A549 (cell line): ENCODE measurements at regions not wholly inside any gene's neighbourhood (a gene's known extent, or its start where the extent isn't known, plus 50 kb on each side); places are given as distances from the start of the nearest gene placed in this dataset.

Source experiments
- ATOH8 ChIP-seq: fragments of 250-450 bp; sonication (Bioruptor Pico); IDR thresholded peaks from 2 replicates; pipeline ENCODE4 v1.5.0; 2020; ENCODE audit warnings: low read depth, mild to moderate bottlenecking, moderate library complexity
- CBX8 ChIP-seq: fragments of 200-600 bp; sonication (generic); IDR thresholded peaks from 2 replicates; pipeline ENCODE4 v1.6.1; 2016
- CTCF ChIP-seq: fragments of >200 bp; sonication (Bioruptor Twin); formaldehyde crosslinking; IDR thresholded peaks from 3 replicates; pipeline ENCODE4 v1.5.1; 2016
- ESRRA ChIP-seq: fragments of 150-350 bp; IDR thresholded peaks from 2 replicates; pipeline ENCODE4 v1.6.1; 2014; ENCODE audit warnings: mild to moderate bottlenecking, low read length, borderline replicate concordance
- MAFK ChIP-seq: fragments of 450-650 bp; IDR thresholded peaks from 2 replicates; pipeline ENCODE4 v1.6.1; 2014; ENCODE audit not compliant: partially characterized antibody
- MAZ ChIP-seq: fragments of 150-350 bp; IDR thresholded peaks from 2 replicates; pipeline ENCODE4 v1.6.1; 2014; ENCODE audit warnings: antibody characterized with exemption, low read depth, low read length, borderline replicate concordance
- PBX3 ChIP-seq: IDR thresholded peaks from 2 replicates; pipeline ENCODE4 v1.6.1; 2012
- POLR2A ChIP-seq: IDR thresholded peaks from 2 replicates; pipeline ENCODE4 v1.6.1; 2012; ENCODE audit warnings: mild to moderate bottlenecking, low read length
- RAD21 ChIP-seq, 2 experiments: fragments of >200 bp in 1 of 2; sonication (Bioruptor Twin) in 1 of 2; formaldehyde crosslinking in 1 of 2; IDR thresholded peaks in 1 of 2; conservative IDR thresholded peaks in 1 of 2; 2 replicates in 1 of 2; 3 replicates in 1 of 2; pipeline ENCODE4 v1.6.1; 2012 to 2018; ENCODE audit warnings: inconsistent platforms in 1 of 2
- RCOR1 ChIP-seq: fragments of 150-350 bp; IDR thresholded peaks from 2 replicates; pipeline ENCODE4 v1.6.1; 2014; ENCODE audit warnings: antibody characterized with exemption, low read length, low read depth
- REST ChIP-seq: fragments of 200-600 bp; sonication (generic); IDR thresholded peaks from 2 replicates; pipeline ENCODE4 v1.6.1; 2016; ENCODE audit warnings: antibody characterized with exemption, mild to moderate bottlenecking, moderate library complexity
- RFX5 ChIP-seq: fragments of 450-650 bp; IDR thresholded peaks from 2 replicates; pipeline ENCODE4 v1.7.1; 2014; ENCODE audit warnings: antibody characterized with exemption, mild to moderate bottlenecking, moderate library complexity
- SMC3 ChIP-seq: fragments of >200 bp; sonication (Bioruptor Twin); formaldehyde crosslinking; IDR thresholded peaks from 3 replicates; pipeline ENCODE4 v1.6.1; 2018; ENCODE audit warnings: inconsistent platforms
- TP53 ChIP-seq: fragments of 250-450 bp; sonication (Bioruptor Pico); IDR thresholded peaks from 2 replicates; pipeline ENCODE4 v1.5.0; 2021; ENCODE audit warnings: mild to moderate bottlenecking, moderate library complexity

GRCh38 chrX:110415440-110416170, 57.0 kb downstream of the RTL9 start:
- TF ChIP-seq TP53 (CRISPR knock-in tag): no peak
- no peak for TF ChIP-seq RCOR1
- no peak for TF ChIP-seq POLR2A
- TF ChIP-seq ATOH8 (CRISPR knock-in tag): no peak
- TF ChIP-seq CTCF: no peak
- no peak for TF ChIP-seq CBX8
- TF ChIP-seq RAD21 (conservative IDR thresholded peaks at IDR 0.05 in 1 of 2, IDR thresholded peaks at IDR 0.05 in 1 of 2): no peak
- TF ChIP-seq REST: no peak
- no peak for TF ChIP-seq MAZ
- no peak for TF ChIP-seq MAFK
- no peak for TF ChIP-seq PBX3
- no peak for TF ChIP-seq RFX5
- no peak for TF ChIP-seq SMC3
- TF ChIP-seq ESRRA: no peak
